Testis (tissue), 2 donors: ENCODE measurements at regions not wholly inside any gene's neighbourhood (a gene's known extent, or its start where the extent isn't known, plus 50 kb on each side); places are given as distances from the start of the nearest gene placed in this dataset.
"Not testable (repeated sequence)": the region's sequence is repeated elsewhere in the genome, so short reads cannot be mapped to it uniquely, and the experiment has no call there.

ENCODE experiments used
- DNase-seq: peaks from one replicate; pipeline ENCODE4 v3.0.0-alpha.2; 2019
- H3K27ac ChIP-seq, 2 donors: fragments of 200-600 bp; sonication (generic); one replicate each; pipeline ENCODE4 v1.5.1; 2019
- H3K27me3 ChIP-seq: fragments of 200-600 bp; sonication (generic); one replicate; pipeline ENCODE4 v1.5.1; 2019
- H3K36me3 ChIP-seq: fragments of 200-600 bp; sonication (generic); one replicate; pipeline ENCODE4 v1.5.1; 2017; ENCODE audit warnings: low read depth; ENCODE audit errors: missing control alignments
- H3K4me1 ChIP-seq: fragments of 200-600 bp; sonication (generic); one replicate; pipeline ENCODE4 v1.5.1; 2019
- H3K4me3 ChIP-seq, 2 donors: fragments of 200-600 bp; sonication (generic); one replicate each; pipeline ENCODE4 v1.5.1; 2017 to 2019
- H3K9me3 ChIP-seq: fragments of 200-600 bp; sonication (generic); one replicate; pipeline ENCODE4 v1.5.1; 2017
- POLR2A ChIP-seq: fragments of 450-650 bp; IDR thresholded peaks from one replicate; pipeline ENCODE4 v1.6.1; 2017; ENCODE audit warnings: antibody characterized with exemption, mild to moderate bottlenecking, moderate library complexity
- WGBS, 2 donors: methylation state at CpG; one replicate each; pipeline ENCODE4 v1.1.5; 2018; 5-methylcytosine and 5-hydroxymethylcytosine counted together
- intact Hi-C: fragments of 100-400 bp; cut with DNase I; formaldehyde crosslinking; loops from one replicate; pipeline ENCODE4 v1.15.1; 2023; ENCODE audit warnings: low total_unique reads
- TF ChIP-seq, protein P1 (sequence below), 3 experiments: fragments of 450-650 bp in 2 of 3; fragments of 200-600 bp in 1 of 3; sonication (generic) in 1 of 3; IDR thresholded peaks; one replicate each; pipeline ENCODE4 v1.5.1; 2016 to 2019; ENCODE audit warnings: antibody characterized with exemption in 3 of 3, mild to moderate bottlenecking in 2 of 3, moderate library complexity in 1 of 3

- Histone ChIP-seq H3K36me3 (no peaks in the 10 kb centered on the region), H3K27me3 (no peaks in the 10 kb centered on the region), H3K27ac (no peak overlapping the region), H3K4me1 (no peaks in the 10 kb centered on the region), H3K4me3 (no peak overlapping the region), H3K9me3 (no peaks in the 10 kb centered on the region)
- TF ChIP-seq POLR2A: no peak
- no peak for DNase-seq
- intact Hi-C loops: no loop called here
- 43 to 58% methylated on average over 3 of the region's 3 CpGs for WGBS, 2 donors
These were observed 718.2 kb downstream of the NTRK3 start for GRCh38 chr15:87538327-87538834.

GRCh38 chr15:87537295-87537694 is 719.2 kb downstream of the NTRK3 start:
- H3K36me3 ChIP-seq: no peaks in the 10 kb centered on the region
- intact Hi-C loops: no loop called here
- no peaks in the 10 kb centered on the region for H3K27me3 ChIP-seq
- DNase-seq: no peak
- TF ChIP-seq POLR2A: no peak
- TF ChIP-seq, protein P1, sequence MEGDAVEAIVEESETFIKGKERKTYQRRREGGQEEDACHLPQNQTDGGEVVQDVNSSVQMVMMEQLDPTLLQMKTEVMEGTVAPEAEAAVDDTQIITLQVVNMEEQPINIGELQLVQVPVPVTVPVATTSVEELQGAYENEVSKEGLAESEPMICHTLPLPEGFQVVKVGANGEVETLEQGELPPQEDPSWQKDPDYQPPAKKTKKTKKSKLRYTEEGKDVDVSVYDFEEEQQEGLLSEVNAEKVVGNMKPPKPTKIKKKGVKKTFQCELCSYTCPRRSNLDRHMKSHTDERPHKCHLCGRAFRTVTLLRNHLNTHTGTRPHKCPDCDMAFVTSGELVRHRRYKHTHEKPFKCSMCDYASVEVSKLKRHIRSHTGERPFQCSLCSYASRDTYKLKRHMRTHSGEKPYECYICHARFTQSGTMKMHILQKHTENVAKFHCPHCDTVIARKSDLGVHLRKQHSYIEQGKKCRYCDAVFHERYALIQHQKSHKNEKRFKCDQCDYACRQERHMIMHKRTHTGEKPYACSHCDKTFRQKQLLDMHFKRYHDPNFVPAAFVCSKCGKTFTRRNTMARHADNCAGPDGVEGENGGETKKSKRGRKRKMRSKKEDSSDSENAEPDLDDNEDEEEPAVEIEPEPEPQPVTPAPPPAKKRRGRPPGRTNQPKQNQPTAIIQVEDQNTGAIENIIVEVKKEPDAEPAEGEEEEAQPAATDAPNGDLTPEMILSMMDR (IDR thresholded peaks at IDR 0.05): no peak
- 84 to 90% methylated on average over 1 of the region's 1 CpG for WGBS, 2 donors
- H3K9me3 ChIP-seq: no peaks in the 10 kb centered on the region
- no peak overlapping the region for H3K4me3 ChIP-seq
- no peaks in the 10 kb centered on the region for H3K4me1 ChIP-seq
- H3K27ac ChIP-seq: no peak overlapping the region

DNA sequence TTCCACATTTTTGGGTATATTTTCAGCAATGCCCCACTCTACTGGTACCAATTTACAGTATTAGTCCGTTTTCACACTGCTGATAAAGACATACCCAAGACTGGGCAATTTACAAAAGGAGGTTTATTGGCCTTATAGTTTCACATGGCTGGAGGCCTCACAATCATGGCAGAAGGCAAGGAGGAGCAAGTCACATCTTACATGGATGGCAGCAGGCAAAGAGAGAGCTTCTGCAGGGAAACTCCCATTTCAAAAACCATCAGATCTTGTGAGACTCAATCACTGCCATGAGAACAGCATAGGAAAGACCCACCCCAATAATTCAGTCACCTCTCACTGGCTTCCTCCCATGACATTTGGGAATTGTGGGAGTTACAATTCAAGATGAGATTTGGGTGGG is 722.9 kb downstream of the NTRK3 start:
- H3K27me3 ChIP-seq, intact Hi-C loops: not testable (repeated sequence)
- WGBS, 2 donors: 67 to 74% methylated on average over 1 of the region's 1 CpG

GRCh38 chr15:87528873-87529272 is 727.7 kb downstream of the NTRK3 start:
- H3K27me3 ChIP-seq: no peaks in the 10 kb centered on the region
- H3K4me3 ChIP-seq: no peak overlapping the region
- intact Hi-C loops: no loop called here
- DNase-seq: no peak
- H3K27ac ChIP-seq: no peak overlapping the region
- TF ChIP-seq, protein P1 (IDR thresholded peaks at IDR 0.05): no peak
- no peak for TF ChIP-seq POLR2A
- H3K9me3 ChIP-seq: no peaks in the 10 kb centered on the region
- no peaks in the 10 kb centered on the region for H3K4me1 ChIP-seq
- no peaks in the 10 kb centered on the region for H3K36me3 ChIP-seq

More for the DNA sequence above, 722.9 kb downstream of the NTRK3 start:
- not testable (repeated sequence) for H3K27ac ChIP-seq, H3K36me3 ChIP-seq, H3K4me3 ChIP-seq, DNase-seq, H3K9me3 ChIP-seq, H3K4me1 ChIP-seq

GRCh38 chr15:87527875-87528274 is 728.7 kb downstream of the NTRK3 start:
- no peak for TF ChIP-seq POLR2A
- TF ChIP-seq, protein P1 (IDR thresholded peaks at IDR 0.05): no peak
- Histone ChIP-seq H3K36me3 (no peaks in the 10 kb centered on the region), H3K9me3 (no peaks in the 10 kb centered on the region), H3K27me3 (no peaks in the 10 kb centered on the region), H3K4me3 (no peak overlapping the region), H3K27ac (no peak overlapping the region), H3K4me1 (no peaks in the 10 kb centered on the region)
- DNase-seq: no peak
- intact Hi-C loops: no loop called here
- 81 to 93% methylated on average over 2 of the region's 2 CpGs for WGBS, 2 donors

DNA sequence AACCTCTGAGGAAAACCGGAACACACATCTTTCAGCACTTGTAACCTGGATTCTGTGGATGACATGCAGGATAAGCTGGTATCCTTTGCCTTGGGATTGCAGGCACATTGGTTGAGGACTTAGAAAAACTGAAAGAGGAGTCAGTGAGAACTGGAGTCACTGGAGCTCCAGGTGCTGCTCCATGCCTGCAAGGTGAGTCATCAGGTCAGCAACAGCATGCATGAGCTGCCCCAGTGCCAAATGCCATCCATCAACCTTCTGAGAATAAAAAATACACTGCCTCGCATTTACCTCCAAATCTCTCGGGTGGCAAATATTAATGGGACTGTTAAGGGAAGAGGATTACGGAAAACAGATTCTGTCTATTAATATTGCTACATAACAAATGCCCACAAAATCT is 729.1 kb downstream of the NTRK3 start:
- 88 to 93% methylated on average over 4 of the region's 4 CpGs for WGBS, 2 donors
- TF ChIP-seq POLR2A: no peak
- TF ChIP-seq, protein P1 (IDR thresholded peaks at IDR 0.05): no peak
- no peak for DNase-seq
- Histone ChIP-seq H3K4me3 (no peak overlapping the region), H3K9me3 (no peaks in the 10 kb centered on the region), H3K27ac (no peak overlapping the region), H3K36me3 (no peaks in the 10 kb centered on the region), H3K4me1 (no peaks in the 10 kb centered on the region), H3K27me3 (no peaks in the 10 kb centered on the region)
- intact Hi-C loops: no loop called here
